CD14-positive monocyte (primary cell): ENCODE measurements at regions not wholly inside any gene's neighbourhood (a gene's known extent, or its start where the extent isn't known, plus 50 kb on each side); places are given as distances from the start of the nearest gene placed in this dataset.

ENCODE experiments used
- DNase-seq, 3 donors: peaks; one replicate each; pipeline ENCODE4 v3.0.0-alpha.2; 2011 to 2022
- H2AFZ ChIP-seq: 2 replicates; pipeline ENCODE4 v1.6.0; 2012; ENCODE audit warnings: mild to moderate bottlenecking, low read depth, low read length, inconsistent platforms; ENCODE audit not compliant: insufficient read depth, poor library complexity, severe bottlenecking
- H3K27ac ChIP-seq, 2 donors: 1 replicate in 1 of 2; 2 replicates in 1 of 2; pipeline ENCODE4 v1.5.1; 2012 to 2013; ENCODE audit warnings: low read length in 2 of 2, control low read depth in 1 of 2, inconsistent platforms in 1 of 2, low read depth in 1 of 2, mild to moderate bottlenecking in 1 of 2
- H3K27me3 ChIP-seq, 2 donors: one replicate each; pipeline versions ENCODE4 v1.6.0 to v1.6.1; 2011 to 2013; ENCODE audit warnings: low read length in 2 of 2; ENCODE audit not compliant: control insufficient read depth in 2 of 2, insufficient read depth in 2 of 2
- H3K36me3 ChIP-seq, 2 donors: replicated peaks in 1 of 2; 1 replicate in 1 of 2; 2 replicates in 1 of 2; pipeline versions ENCODE4 v1.5.1 to v1.6.1; 2012 to 2013; ENCODE audit warnings: low read length in 2 of 2, control low read depth in 1 of 2, inconsistent platforms in 1 of 2, mild to moderate bottlenecking in 1 of 2; ENCODE audit not compliant: insufficient read depth in 2 of 2, control insufficient read depth in 1 of 2
- H3K4me1 ChIP-seq, 2 donors: 1 replicate in 1 of 2; 2 replicates in 1 of 2; pipeline versions ENCODE4 v1.5.1 to v1.6.1; 2012 to 2013; ENCODE audit warnings: low read length in 2 of 2, control low read depth in 1 of 2, inconsistent platforms in 1 of 2, mild to moderate bottlenecking in 1 of 2, moderate library complexity in 1 of 2; ENCODE audit not compliant: insufficient read depth in 2 of 2, control insufficient read depth in 1 of 2
- H3K4me2 ChIP-seq: replicated peaks from 2 replicates; pipeline ENCODE3; 2012; ENCODE audit warnings: low read length, moderate library complexity, mild to moderate bottlenecking; ENCODE audit not compliant: poor library complexity, severe bottlenecking; ENCODE audit errors: extremely low read depth
- H3K4me3 ChIP-seq, 3 experiments: fragments of 200-600 bp in 1 of 3; sonication (generic) in 1 of 3; replicated peaks in 1 of 3; 1 replicate in 2 of 3; 2 replicates in 1 of 3; pipeline ENCODE4 v1.5.1; 2011 to 2013; ENCODE audit warnings: low read length in 3 of 3, mild to moderate bottlenecking in 3 of 3, control low read depth in 2 of 3, low read depth in 2 of 3, inconsistent platforms in 1 of 3, moderate library complexity in 1 of 3
- H3K79me2 ChIP-seq: 2 replicates; pipeline ENCODE4 v1.6.0; 2012; ENCODE audit warnings: mild to moderate bottlenecking, control low read depth, inconsistent platforms, low read length, moderate library complexity; ENCODE audit not compliant: insufficient read depth
- H3K9ac ChIP-seq: 2 replicates; pipeline ENCODE4 v1.6.0; 2017; ENCODE audit warnings: low read length, mild to moderate bottlenecking; ENCODE audit not compliant: insufficient read depth, poor library complexity, severe bottlenecking
- H3K9me3 ChIP-seq, 2 donors: replicated peaks in 1 of 2; 1 replicate in 1 of 2; 2 replicates in 1 of 2; pipeline versions ENCODE4 v1.5.1 to v1.6.1; 2012 to 2013; ENCODE audit warnings: low read length in 2 of 2, control low read depth in 1 of 2; ENCODE audit not compliant: control insufficient read depth in 1 of 2, insufficient read depth in 1 of 2
- H4K20me1 ChIP-seq: 2 replicates; pipeline ENCODE4 v1.6.0; 2012; ENCODE audit warnings: mild to moderate bottlenecking, low read length, control low read depth, moderate library complexity; ENCODE audit not compliant: insufficient read depth
- H3K27ac Mint-ChIP-seq, 7 donors: one replicate each; pipeline ENCODE4 v1.8.0; 2020; ENCODE audit warnings: mild to moderate bottlenecking in 7 of 7, mixed read lengths in 7 of 7, moderate library complexity in 6 of 7, inconsistent platforms in 2 of 7
- H3K27me3 Mint-ChIP-seq, 3 donors: one replicate each; pipeline ENCODE4 v1.8.0; 2021 to 2022; ENCODE audit warnings: low read depth in 3 of 3, mild to moderate bottlenecking in 3 of 3, mixed read lengths in 3 of 3, moderate library complexity in 3 of 3, inconsistent platforms in 1 of 3
- H3K36me3 Mint-ChIP-seq, 2 donors: one replicate each; pipeline ENCODE4 v1.8.0; 2020; ENCODE audit warnings: mixed read lengths in 2 of 2, inconsistent platforms in 1 of 2, mild to moderate bottlenecking in 1 of 2
- H3K4me1 Mint-ChIP-seq: one replicate; pipeline ENCODE4 v1.8.0; 2020; ENCODE audit warnings: mild to moderate bottlenecking, mixed read lengths
- H3K4me3 Mint-ChIP-seq, 2 donors: one replicate each; pipeline ENCODE4 v1.8.0; 2020; ENCODE audit warnings: mild to moderate bottlenecking in 2 of 2, mixed read lengths in 2 of 2, moderate library complexity in 1 of 2
- H3K9me3 Mint-ChIP-seq, 7 donors: one replicate each; pipeline ENCODE4 v1.8.0; 2020 to 2022; ENCODE audit warnings: mixed read lengths in 7 of 7, mild to moderate bottlenecking in 6 of 7, moderate library complexity in 6 of 7, inconsistent platforms in 2 of 7
- CTCF ChIP-seq: fragments of 200-600 bp; IDR thresholded peaks from one replicate; pipeline ENCODE4 v1.8.0; 2022; ENCODE audit warnings: antibody characterized with exemption, mild to moderate bottlenecking
- WGBS: methylation state at CpG from one replicate; pipeline ENCODE4 v1.1.5; 2013; ENCODE audit warnings: missing lambda C conversion rate; ENCODE audit not compliant: insufficient coverage; 5-methylcytosine and 5-hydroxymethylcytosine counted together
- intact Hi-C, 2 donors: fragments of 100-400 bp; cut with micrococcal nuclease; formaldehyde crosslinking; loops; one replicate each; pipeline versions ENCODE4 v1.15.0 to v1.15.1; 2023

- 100% methylated on average over 4 of the region's 7 CpGs for WGBS
- H3K9ac ChIP-seq: no peak overlapping the region
- no peaks in the 10 kb centered on the region for H4K20me1 ChIP-seq
- no peaks in the 10 kb centered on the region for H3K27me3 Mint-ChIP-seq
- H2AFZ ChIP-seq: no peak overlapping the region
- intact Hi-C loops: no loop called here
- H3K9me3 ChIP-seq: no peaks in the 10 kb centered on the region
- no peaks in the 10 kb centered on the region for H3K79me2 ChIP-seq
- no peak overlapping the region for H3K27ac ChIP-seq
- no peak for DNase-seq
- H3K9me3 Mint-ChIP-seq: peaks cover 0 to 3% (median 0%) of the 10 kb centered on the region in 7 donors
- no peak overlapping the region for H3K4me3 ChIP-seq
- no peaks in the 10 kb centered on the region for H3K4me1 ChIP-seq
- no peak overlapping the region for H3K4me2 ChIP-seq
- no peaks in the 10 kb centered on the region for H3K36me3 Mint-ChIP-seq
- no peaks in the 10 kb centered on the region for H3K36me3 ChIP-seq
- no peaks in the 10 kb centered on the region for H3K4me1 Mint-ChIP-seq
- H3K4me3 Mint-ChIP-seq: no peak overlapping the region
- no peak for TF ChIP-seq CTCF
- no peaks in the 10 kb centered on the region for H3K27me3 ChIP-seq
- no peak overlapping the region for H3K27ac Mint-ChIP-seq
Measured at GRCh38 chr10:56298941-56299340, 62.1 kb downstream of the ZWINT start.

GRCh38 chr10:56296618-56297017 is 64.4 kb downstream of the ZWINT start:
- TF ChIP-seq CTCF: no peak
- H3K4me1 Mint-ChIP-seq: no peaks in the 10 kb centered on the region
- Histone ChIP-seq H2AFZ (no peak overlapping the region), H3K4me1 (no peaks in the 10 kb centered on the region), H3K27ac (no peak overlapping the region), H3K79me2 (no peaks in the 10 kb centered on the region), H3K27me3 (no peaks in the 10 kb centered on the region), H3K4me3 (no peak overlapping the region), H4K20me1 (no peaks in the 10 kb centered on the region), H3K4me2 (no peak overlapping the region), H3K36me3 (no peaks in the 10 kb centered on the region), H3K9me3 (no peaks in the 10 kb centered on the region), H3K9ac (no peak overlapping the region)
- no peaks in the 10 kb centered on the region for H3K36me3 Mint-ChIP-seq
- H3K4me3 Mint-ChIP-seq: no peak overlapping the region
- H3K9me3 Mint-ChIP-seq: peaks cover 0 to 3% (median 2%) of the 10 kb centered on the region in 7 donors
- no peaks in the 10 kb centered on the region for H3K27me3 Mint-ChIP-seq
- intact Hi-C loops: no loop called here
- no peak for DNase-seq
- H3K27ac Mint-ChIP-seq: no peak overlapping the region
- WGBS: 78% methylated on average over 1 of the region's 1 CpG
